Right lobe of liver (tissue), 4 donors: ENCODE measurements at regions not wholly inside any gene's neighbourhood (a gene's known extent, or its start where the extent isn't known, plus 50 kb on each side); places are given as distances from the start of the nearest gene placed in this dataset.
"Not testable (repeated sequence)": the region's sequence is repeated elsewhere in the genome, so short reads cannot be mapped to it uniquely, and the experiment has no call there.

Experiments
- CTCF ChIP-seq, 4 donors: fragments of 200-600 bp in 3 of 4; fragments of 450-650 bp in 1 of 4; IDR thresholded peaks; one replicate each; pipeline versions ENCODE4 v1.5.1 to v1.8.0; 2016 to 2022; ENCODE audit warnings: antibody characterized with exemption in 4 of 4, mild to moderate bottlenecking in 2 of 4
- POLR2A ChIP-seq: fragments of 450-650 bp; IDR thresholded peaks from one replicate; pipeline ENCODE4 v1.6.1; 2017; ENCODE audit warnings: antibody characterized with exemption, mild to moderate bottlenecking
- donor health status: DM: no; HTN: no; CAD: no.
- donor health status: DM: no; HTN: no; CAD: no.
- donor health status: DM: no; HTN: yes; CAD: no.

- TF ChIP-seq CTCF (IDR thresholded peaks at IDR 0.05); POLR2A: not testable (repeated sequence)
Measured at GRCh38 chr22:33138333-33138732, 80.2 kb upstream of the SYN3 start.
